ENCODE measurements at regions not wholly inside any gene's neighbourhood (a gene's known extent, or its start where the extent isn't known, plus 50 kb on each side); places are given as distances from the start of the nearest gene placed in this dataset.

DNA sequence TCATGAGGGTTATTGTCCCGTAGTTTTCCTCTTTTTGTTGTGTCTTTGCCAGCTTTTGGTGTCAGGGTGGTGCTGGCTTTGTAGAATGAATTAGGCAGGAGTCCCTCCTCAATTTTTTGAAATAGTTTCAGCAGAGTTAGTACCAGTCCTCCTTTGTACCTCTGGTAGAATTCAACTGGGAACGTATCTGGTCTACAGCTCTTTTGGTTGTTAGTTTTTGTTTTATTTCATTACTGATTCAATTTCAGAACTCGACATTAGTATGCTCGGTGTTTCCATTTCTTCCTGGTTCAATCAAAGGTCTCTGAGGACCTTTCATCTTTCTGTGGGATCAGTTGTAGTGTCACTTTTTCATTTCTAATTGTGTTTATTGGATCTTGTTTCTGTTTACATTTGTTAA is 1237.0 kb upstream of the PCDH9 start (continued):
- TF ChIP-seq ESRRG (CRISPR knock-in tag; IDR thresholded peaks at IDR 0.05) = no peak
- no peak for TF ChIP-seq ARNTL (CRISPR knock-in tag; IDR thresholded peaks at IDR 0.05; ENCODE audit: borderline replicate concordance, low read depth)
- TF ChIP-seq GLIS3 (CRISPR knock-in tag; IDR thresholded peaks at IDR 0.05) = no peak

DNA sequence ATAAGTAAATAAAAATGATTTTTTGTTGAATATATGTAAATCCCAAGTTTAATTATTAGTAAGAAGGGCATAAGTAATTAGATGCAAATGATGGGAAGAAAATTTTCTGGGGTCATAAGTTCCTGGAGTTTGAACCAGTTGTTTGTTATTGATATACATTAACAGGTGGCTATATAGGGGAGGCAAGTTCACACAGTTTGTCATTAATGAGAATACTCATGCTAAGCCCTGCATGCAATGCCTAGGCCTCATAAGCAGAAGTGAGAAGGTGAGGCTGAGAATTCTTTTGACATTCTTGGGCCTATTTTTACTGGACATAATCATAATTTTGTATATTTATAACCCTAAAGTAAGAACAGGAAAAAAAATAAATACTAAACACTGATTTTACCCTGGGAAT is 1210.7 kb upstream of the PCDH9 start:
- no peak for ATAC-seq
- TF ChIP-seq, protein P1, sequence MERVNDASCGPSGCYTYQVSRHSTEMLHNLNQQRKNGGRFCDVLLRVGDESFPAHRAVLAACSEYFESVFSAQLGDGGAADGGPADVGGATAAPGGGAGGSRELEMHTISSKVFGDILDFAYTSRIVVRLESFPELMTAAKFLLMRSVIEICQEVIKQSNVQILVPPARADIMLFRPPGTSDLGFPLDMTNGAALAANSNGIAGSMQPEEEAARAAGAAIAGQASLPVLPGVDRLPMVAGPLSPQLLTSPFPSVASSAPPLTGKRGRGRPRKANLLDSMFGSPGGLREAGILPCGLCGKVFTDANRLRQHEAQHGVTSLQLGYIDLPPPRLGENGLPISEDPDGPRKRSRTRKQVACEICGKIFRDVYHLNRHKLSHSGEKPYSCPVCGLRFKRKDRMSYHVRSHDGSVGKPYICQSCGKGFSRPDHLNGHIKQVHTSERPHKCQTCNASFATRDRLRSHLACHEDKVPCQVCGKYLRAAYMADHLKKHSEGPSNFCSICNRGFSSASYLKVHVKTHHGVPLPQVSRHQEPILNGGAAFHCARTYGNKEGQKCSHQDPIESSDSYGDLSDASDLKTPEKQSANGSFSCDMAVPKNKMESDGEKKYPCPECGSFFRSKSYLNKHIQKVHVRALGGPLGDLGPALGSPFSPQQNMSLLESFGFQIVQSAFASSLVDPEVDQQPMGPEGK (CRISPR knock-in tag; IDR thresholded peaks at IDR 0.05; ENCODE audit: borderline replicate concordance) = no peak
- TF ChIP-seq RARB (CRISPR knock-in tag; IDR thresholded peaks at IDR 0.05) (no peak), ZNF565 (CRISPR knock-in tag; conservative IDR thresholded peaks at IDR 0.05; ENCODE audit: low read depth) (no peak), TCF4 (CRISPR knock-in tag; IDR thresholded peaks at IDR 0.05; ENCODE audit: borderline replicate concordance) (no peak)
- TF ChIP-seq, protein P2, sequence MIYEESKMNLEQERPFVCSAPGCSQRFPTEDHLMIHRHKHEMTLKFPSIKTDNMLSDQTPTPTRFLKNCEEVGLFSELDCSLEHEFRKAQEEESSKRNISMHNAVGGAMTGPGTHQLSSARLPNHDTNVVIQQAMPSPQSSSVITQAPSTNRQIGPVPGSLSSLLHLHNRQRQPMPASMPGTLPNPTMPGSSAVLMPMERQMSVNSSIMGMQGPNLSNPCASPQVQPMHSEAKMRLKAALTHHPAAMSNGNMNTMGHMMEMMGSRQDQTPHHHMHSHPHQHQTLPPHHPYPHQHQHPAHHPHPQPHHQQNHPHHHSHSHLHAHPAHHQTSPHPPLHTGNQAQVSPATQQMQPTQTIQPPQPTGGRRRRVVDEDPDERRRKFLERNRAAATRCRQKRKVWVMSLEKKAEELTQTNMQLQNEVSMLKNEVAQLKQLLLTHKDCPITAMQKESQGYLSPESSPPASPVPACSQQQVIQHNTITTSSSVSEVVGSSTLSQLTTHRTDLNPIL (CRISPR knock-in tag; IDR thresholded peaks at IDR 0.05; ENCODE audit: low read depth) = no peak

DNA sequence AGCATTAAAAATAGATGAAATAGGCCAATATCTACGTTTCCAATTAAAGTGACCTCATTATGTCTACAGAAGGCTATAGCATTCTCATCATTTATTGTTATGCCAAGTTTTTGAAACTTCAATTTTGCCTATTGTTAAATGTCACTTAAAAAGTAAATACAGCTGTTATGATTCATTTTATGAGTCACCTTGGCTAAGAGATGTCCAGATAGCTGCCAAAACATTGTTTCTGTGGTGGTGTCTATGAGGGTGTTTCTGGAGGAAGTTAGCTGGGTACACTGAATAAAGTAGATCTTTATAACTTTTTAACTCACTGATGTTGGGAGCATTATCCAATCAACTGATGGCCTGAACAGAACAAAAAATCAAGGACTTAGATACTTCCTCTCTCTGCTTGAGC is 1209.7 kb upstream of the PCDH9 start:
- ATAC-seq = 0 out of 3 replicates have a peak, but pooled peaks have one; percentile 27
- TF ChIP-seq TCF4 (CRISPR knock-in tag; IDR thresholded peaks at IDR 0.05; ENCODE audit: borderline replicate concordance) (no peak), ZNF70 (CRISPR knock-in tag; IDR thresholded peaks at IDR 0.05) (no peak), ZFP3 (CRISPR knock-in tag; IDR thresholded peaks at IDR 0.05) (no peak), ZC3H10 (CRISPR knock-in tag; IDR thresholded peaks at IDR 0.05) (no peak), OSR1 (CRISPR knock-in tag; IDR thresholded peaks at IDR 0.05) (no peak), ZNF565 (CRISPR knock-in tag; conservative IDR thresholded peaks at IDR 0.05; ENCODE audit: low read depth) (no peak), GLIS3 (CRISPR knock-in tag; IDR thresholded peaks at IDR 0.05) (no peak), ZNF8 (CRISPR knock-in tag; IDR thresholded peaks at IDR 0.05) (no peak), ARNTL (CRISPR knock-in tag; IDR thresholded peaks at IDR 0.05; ENCODE audit: borderline replicate concordance, low read depth) (no peak), CSDC2 (CRISPR knock-in tag; IDR thresholded peaks at IDR 0.05) (no peak), TOX (CRISPR knock-in tag; IDR thresholded peaks at IDR 0.05; ENCODE audit: borderline replicate concordance) (no peak)
- TF ChIP-seq, protein P1 (CRISPR knock-in tag; IDR thresholded peaks at IDR 0.05; ENCODE audit: borderline replicate concordance) = no peak
- TF ChIP-seq, protein P3, sequence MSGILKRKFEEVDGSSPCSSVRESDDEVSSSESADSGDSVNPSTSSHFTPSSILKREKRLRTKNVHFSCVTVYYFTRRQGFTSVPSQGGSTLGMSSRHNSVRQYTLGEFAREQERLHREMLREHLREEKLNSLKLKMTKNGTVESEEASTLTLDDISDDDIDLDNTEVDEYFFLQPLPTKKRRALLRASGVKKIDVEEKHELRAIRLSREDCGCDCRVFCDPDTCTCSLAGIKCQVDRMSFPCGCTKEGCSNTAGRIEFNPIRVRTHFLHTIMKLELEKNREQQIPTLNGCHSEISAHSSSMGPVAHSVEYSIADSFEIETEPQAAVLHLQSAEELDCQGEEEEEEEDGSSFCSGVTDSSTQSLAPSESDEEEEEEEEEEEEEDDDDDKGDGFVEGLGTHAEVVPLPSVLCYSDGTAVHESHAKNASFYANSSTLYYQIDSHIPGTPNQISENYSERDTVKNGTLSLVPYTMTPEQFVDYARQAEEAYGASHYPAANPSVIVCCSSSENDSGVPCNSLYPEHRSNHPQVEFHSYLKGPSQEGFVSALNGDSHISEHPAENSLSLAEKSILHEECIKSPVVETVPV (CRISPR knock-in tag; IDR thresholded peaks at IDR 0.05) = no peak
- TF ChIP-seq, protein P2 (CRISPR knock-in tag; IDR thresholded peaks at IDR 0.05; ENCODE audit: low read depth) = no peak
- TF ChIP-seq, protein P4, sequence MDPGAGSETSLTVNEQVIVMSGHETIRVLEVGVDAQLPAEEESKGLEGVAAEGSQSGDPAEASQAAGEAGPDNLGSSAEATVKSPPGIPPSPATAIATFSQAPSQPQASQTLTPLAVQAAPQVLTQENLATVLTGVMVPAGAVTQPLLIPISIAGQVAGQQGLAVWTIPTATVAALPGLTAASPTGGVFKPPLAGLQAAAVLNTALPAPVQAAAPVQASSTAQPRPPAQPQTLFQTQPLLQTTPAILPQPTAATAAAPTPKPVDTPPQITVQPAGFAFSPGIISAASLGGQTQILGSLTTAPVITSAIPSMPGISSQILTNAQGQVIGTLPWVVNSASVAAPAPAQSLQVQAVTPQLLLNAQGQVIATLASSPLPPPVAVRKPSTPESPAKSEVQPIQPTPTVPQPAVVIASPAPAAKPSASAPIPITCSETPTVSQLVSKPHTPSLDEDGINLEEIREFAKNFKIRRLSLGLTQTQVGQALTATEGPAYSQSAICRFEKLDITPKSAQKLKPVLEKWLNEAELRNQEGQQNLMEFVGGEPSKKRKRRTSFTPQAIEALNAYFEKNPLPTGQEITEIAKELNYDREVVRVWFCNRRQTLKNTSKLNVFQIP (CRISPR knock-in tag; IDR thresholded peaks at IDR 0.05; ENCODE audit: borderline replicate concordance, low read depth) = no peak
- TF ChIP-seq, protein P5, sequence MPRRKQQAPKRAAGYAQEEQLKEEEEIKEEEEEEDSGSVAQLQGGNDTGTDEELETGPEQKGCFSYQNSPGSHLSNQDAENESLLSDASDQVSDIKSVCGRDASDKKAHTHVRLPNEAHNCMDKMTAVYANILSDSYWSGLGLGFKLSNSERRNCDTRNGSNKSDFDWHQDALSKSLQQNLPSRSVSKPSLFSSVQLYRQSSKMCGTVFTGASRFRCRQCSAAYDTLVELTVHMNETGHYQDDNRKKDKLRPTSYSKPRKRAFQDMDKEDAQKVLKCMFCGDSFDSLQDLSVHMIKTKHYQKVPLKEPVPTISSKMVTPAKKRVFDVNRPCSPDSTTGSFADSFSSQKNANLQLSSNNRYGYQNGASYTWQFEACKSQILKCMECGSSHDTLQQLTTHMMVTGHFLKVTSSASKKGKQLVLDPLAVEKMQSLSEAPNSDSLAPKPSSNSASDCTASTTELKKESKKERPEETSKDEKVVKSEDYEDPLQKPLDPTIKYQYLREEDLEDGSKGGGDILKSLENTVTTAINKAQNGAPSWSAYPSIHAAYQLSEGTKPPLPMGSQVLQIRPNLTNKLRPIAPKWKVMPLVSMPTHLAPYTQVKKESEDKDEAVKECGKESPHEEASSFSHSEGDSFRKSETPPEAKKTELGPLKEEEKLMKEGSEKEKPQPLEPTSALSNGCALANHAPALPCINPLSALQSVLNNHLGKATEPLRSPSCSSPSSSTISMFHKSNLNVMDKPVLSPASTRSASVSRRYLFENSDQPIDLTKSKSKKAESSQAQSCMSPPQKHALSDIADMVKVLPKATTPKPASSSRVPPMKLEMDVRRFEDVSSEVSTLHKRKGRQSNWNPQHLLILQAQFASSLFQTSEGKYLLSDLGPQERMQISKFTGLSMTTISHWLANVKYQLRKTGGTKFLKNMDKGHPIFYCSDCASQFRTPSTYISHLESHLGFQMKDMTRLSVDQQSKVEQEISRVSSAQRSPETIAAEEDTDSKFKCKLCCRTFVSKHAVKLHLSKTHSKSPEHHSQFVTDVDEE (CRISPR knock-in tag; IDR thresholded peaks at IDR 0.05) = no peak
